GM12891 (cell line): ENCODE measurements at regions not wholly inside any gene's neighbourhood (a gene's known extent, or its start where the extent isn't known, plus 50 kb on each side); places are given as distances from the start of the nearest gene placed in this dataset.

Experiments
- DNase-seq: peaks from one replicate; pipeline ENCODE4 v3.0.0; 2011; ENCODE audit warnings: low spot score; ENCODE audit not compliant: insufficient read length
- FAIRE-seq: peaks from 2 replicates; lab custom pipeline; 2011; peaks lifted over from hg19 to GRCh38; lab: Jason Lieb, UNC
- PAX5 ChIP-seq: IDR thresholded peaks from 2 replicates; pipeline ENCODE4 v1.6.1; 2011; ENCODE audit warnings: low read length, moderate library complexity, mild to moderate bottlenecking; ENCODE audit not compliant: insufficient read depth, severe bottlenecking
- POLR2A ChIP-seq: IDR thresholded peaks from 2 replicates; pipeline ENCODE4 v1.6.1; 2011; ENCODE audit warnings: low read depth, low read length, control low read depth
- POLR2AphosphoS5 ChIP-seq: IDR thresholded peaks from 2 replicates; pipeline ENCODE4 v1.6.1; 2011; ENCODE audit warnings: low read depth, low read length, control low read depth
- POU2F2 ChIP-seq: IDR thresholded peaks from 2 replicates; pipeline ENCODE4 v1.6.1; 2011; ENCODE audit warnings: low read depth, mild to moderate bottlenecking, control low read depth, low read length, moderate library complexity
- SPI1 ChIP-seq: IDR thresholded peaks from 2 replicates; pipeline ENCODE4 v1.6.1; 2011; ENCODE audit warnings: low read depth, low read length, control low read depth
- TAF1 ChIP-seq: IDR thresholded peaks from 2 replicates; pipeline ENCODE4 v1.6.1; 2011; ENCODE audit warnings: low read depth, low read length, control low read depth

DNA sequence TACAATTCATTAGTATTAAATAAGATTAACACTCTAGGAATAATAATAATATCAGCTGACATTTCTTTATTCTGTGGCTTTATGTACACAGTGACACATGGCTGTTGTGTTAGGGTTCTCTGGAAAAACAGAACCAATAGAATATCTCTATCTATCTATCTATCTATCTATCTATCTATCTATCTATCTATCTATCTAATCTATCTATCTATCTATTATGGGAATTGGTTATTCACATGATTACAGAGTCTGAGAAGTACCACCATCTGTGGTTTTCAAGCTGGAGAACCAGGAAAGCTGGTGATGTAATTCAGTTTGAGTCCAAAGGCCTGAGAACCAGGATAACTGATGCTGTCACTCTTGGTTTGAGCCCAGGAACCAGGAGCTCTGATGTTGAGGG, 194.1 kb upstream of the MTPN start:
- FAIRE-seq (no peak), DNase-seq (no peak)
- no peak for TF ChIP-seq SPI1
- TF ChIP-seq POLR2A = no peak
- no peak for TF ChIP-seq POLR2AphosphoS5
- TF ChIP-seq POU2F2 = no peak
- no peak for TF ChIP-seq TAF1
- no peak for TF ChIP-seq PAX5

DNA sequence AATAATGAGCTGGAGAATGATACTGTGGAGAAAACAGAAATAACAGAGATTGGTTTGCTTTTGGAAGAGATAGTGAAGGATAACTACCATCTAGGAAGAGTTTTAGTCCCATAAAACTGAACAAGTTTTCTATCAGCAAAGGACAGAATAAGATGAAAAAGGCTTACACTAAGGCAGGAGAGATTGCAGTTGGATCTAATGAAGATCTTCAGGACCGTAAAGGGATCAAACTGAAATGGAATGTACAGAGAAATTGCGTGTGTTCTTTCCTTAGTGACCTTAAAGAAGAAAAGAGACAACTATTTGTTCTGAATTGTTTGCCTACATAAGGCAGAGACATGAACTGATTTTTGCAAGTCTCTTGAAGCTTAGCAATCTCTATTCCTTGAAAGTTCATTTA, 191.7 kb upstream of the MTPN start:
- TF ChIP-seq PAX5 (no peak), POLR2AphosphoS5 (no peak), SPI1 (no peak), TAF1 (no peak), POLR2A (no peak), POU2F2 (no peak)
- DNase-seq (no peak), FAIRE-seq (no peak)

DNA sequence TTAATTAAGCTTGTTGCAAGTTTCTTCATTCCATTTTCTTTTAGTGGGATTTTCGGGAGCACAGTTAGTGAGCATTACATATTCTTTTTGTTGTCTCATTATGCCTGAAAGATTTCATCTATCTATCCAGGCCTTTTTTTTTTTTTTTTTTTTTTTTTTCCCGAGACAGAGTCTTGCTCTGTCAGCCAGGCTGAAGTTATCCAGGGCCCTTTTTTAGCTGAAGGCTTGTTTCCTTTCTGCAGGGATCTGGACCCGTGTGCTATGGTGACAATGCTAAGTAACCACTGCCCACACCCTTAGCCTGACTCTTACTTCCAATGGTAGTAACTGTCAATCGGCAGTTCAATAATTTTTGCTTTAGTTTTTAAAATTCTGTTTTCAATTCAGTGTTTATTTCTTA, 190.8 kb upstream of the MTPN start:
- FAIRE-seq = no peak
- DNase-seq = no peak
- TF ChIP-seq POU2F2 = no peak
- TF ChIP-seq PAX5 = no peak
- no peak for TF ChIP-seq TAF1
- TF ChIP-seq POLR2A = no peak
- TF ChIP-seq SPI1 = no peak
- TF ChIP-seq POLR2AphosphoS5 = no peak

DNA sequence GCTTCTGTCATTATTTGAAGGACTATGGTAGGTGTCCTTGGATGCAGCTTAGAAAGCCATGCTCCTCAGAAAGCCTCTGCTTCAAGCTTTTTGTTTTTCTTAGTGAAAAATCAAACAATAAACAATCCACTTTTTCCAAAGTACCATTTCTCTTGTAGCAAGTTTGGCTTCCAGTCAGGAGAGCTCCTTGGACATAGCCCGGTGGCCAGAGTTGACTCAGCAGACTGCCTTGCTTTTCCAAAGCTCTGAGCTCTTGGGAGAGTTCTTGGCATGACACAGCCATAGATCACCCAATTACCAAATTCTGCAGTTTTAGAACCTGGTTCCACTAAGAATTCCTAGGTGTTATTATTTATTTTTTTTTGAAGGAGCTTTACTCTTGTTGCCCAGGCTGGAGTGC, 189.4 kb upstream of the MTPN start:
- DNase-seq = no peak
- no peak for FAIRE-seq
- no peak for TF ChIP-seq SPI1
- TF ChIP-seq POU2F2 = no peak
- TF ChIP-seq POLR2A = no peak
- TF ChIP-seq PAX5 = no peak
- no peak for TF ChIP-seq TAF1
- TF ChIP-seq POLR2AphosphoS5 = no peak

DNA sequence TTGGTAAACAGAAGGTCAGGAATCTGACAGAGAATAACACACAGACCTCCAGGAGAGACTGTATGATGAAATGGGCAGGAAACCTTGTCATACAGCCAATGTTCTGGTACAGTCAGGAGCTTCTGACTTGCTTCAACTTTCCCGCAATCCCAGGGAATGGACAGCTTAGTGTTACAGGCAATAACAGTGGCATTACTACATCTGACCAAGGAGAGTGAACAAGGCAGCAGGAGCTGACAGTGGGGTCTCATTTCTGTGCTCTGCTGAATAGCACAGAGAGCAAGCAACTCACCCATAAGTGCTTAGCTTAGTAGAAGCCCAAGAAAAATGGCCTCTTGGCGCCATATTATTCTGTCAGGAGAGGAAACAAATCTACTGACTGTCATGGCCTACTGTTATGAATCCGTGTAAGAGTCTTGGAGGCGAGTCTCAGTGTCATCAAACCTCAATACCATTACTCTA, 186.2 kb upstream of the MTPN start:
- FAIRE-seq (no peak), DNase-seq (no peak)

DNA sequence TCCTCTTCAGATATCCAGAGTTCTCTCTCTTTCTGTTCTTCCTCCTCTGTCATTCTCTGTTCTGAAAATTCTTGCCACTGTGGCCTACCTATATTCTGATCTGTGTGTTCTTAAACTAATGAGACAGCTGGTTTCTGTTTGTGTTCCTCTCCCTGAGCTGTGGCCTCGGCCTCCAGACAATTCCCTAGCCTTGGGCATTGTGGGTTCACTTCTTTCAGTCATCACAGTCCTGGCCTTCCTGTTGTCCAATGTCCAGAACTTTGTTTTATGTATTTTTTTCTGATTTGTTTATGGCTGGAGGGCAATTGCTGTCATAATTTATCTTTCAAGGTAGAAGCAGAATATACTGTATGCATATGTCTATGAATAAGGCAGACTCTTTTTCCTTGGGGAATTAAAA, 173.2 kb upstream of the MTPN start:
- DNase-seq (no peak), FAIRE-seq (no peak)
- TF ChIP-seq POLR2AphosphoS5 (no peak), POLR2A (no peak), TAF1 (no peak), PAX5 (no peak), SPI1 (no peak), POU2F2 (no peak)

More for the DNA sequence above, 186.2 kb upstream of the MTPN start:
- TF ChIP-seq PAX5 (no peak), TAF1 (no peak), POLR2AphosphoS5 (no peak), POLR2A (no peak), POU2F2 (no peak), SPI1 (no peak)

DNA sequence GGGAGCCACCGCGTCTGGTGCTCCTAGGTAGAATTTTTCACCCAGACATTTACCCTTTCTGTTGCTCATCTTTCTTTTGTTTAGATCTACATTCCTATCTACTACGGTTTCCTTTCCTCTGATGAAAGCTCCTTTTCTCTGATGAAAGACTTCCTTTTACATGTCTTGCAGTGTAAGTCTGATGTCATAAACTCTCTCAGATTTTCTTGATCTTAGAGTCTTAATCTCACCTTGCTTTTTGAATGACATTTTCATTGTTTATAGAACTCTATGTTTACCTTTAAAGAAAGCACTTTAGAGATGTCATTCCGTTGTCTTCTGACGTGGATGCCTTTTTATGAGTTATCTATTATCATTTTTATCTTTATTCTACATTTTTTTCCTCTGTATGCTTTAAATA, 171.8 kb upstream of the MTPN start:
- TF ChIP-seq PAX5 (no peak), SPI1 (no peak), POU2F2 (no peak), TAF1 (no peak), POLR2A (no peak), POLR2AphosphoS5 (no peak)
- no peak for FAIRE-seq
- DNase-seq = no peak

DNA sequence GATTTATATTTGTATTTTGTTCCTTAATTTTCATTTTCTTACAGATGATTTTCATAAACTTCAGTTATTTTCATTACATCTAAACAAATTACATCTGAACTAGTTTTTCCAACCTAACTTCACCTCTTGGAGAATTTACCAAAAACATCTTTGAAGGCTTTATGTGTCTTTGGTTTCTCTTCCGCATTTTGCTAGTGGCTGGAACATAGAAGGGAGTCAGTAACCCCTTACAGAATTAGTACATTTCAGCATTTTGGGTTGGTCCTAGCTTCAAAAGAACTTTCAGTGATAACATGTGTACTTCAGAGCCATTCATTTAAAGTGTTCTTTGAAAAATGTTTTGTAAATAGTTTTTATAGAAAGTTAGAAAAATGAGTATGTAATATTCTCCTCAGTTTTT, 169.8 kb upstream of the MTPN start:
- no peak for DNase-seq
- TF ChIP-seq POLR2AphosphoS5 (no peak), POLR2A (no peak), POU2F2 (no peak)
- FAIRE-seq = no peak

DNA sequence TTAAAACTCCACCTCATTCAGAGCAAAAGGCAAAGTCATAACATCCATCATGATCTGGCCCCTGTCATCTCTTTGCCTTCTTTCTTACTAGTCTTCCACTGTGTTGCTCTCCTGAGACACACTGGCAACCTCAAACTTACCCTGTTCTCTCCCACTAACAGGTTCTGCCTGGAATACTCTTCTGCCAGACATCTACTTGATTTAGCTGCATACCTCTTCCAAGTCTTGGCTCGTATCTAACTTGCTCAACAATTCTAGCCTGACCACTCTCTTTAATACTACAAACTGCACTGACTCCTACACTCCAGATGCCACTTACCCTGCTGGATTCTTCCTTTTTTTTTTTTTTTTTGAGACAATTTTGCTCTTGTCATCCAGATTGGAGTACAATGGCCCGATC, 167.0 kb upstream of the MTPN start:
- DNase-seq (no peak), FAIRE-seq (no peak)
- no peak for TF ChIP-seq PAX5

DNA sequence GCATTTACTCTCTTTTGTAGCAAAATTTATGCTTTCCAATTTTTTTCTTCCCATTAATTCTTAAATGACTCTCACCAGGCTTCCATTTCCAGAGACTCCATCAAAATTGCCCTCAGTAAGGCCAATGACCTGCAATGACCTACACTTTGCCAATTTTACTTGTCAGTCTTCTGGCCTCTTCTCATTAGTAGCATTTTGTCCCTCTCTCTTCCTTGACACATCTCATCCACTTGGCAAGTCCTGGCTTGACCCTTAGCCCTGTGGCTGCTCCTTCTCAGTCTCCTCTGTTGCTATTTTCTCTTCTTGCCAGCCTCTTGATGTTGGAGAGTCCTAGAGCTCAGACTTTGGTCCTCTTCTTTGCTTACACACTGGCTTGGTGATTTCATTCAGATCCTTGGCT, 166.1 kb upstream of the MTPN start:
- TF ChIP-seq TAF1 (no peak), PAX5 (no peak), POU2F2 (no peak), POLR2A (no peak), POLR2AphosphoS5 (no peak), SPI1 (no peak)
- no peak for DNase-seq
- no peak for FAIRE-seq

DNA sequence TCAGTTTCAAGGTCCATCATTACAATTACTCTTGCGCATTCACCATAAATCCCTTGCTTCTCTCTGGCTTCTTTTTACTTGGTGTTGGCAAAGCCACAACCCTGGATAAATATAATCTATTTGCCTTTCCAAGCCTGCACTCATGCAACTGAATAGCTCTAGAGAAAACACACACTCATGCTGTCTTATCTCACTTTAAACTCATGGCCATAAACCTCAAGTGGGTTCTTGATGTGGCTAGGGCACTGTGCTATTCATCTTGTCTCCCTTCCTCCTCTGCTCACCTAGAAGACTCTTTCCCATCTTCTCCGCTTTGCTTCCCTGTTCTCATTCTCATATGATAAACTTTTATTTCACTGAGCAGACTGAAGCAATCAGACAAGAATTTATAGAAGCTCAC, 165.4 kb upstream of the MTPN start:
- TF ChIP-seq POU2F2 (no peak), TAF1 (no peak), POLR2AphosphoS5 (no peak)
- FAIRE-seq (no peak), DNase-seq (no peak)
